ENCODE measurements at regions not wholly inside any gene's neighbourhood (a gene's known extent, or its start where the extent isn't known, plus 50 kb on each side); places are given as distances from the start of the nearest gene placed in this dataset.

GRCh38 chr1:87880098-87880760 is 551.5 kb downstream of the LMO4 start:
- Histone ChIP-seq H4K20me1 (ENCODE audit: insufficient read depth, low read length) (no peaks in the 10 kb centered on the region), H2AFZ (ENCODE audit: low read length) (no peak overlapping the region), H3K4me2 (ENCODE audit: low read depth, low read length) (no peak overlapping the region), H3F3A (ENCODE audit: insufficient read depth, low read length) (no peaks in the 10 kb centered on the region), H3K9ac (ENCODE audit: low read length) (no peak overlapping the region), H3K4me1 (ENCODE audit: low read length) (no peaks in the 10 kb centered on the region), H3K27me3 (replicated peaks; ENCODE audit: insufficient read depth, low read length) (no peaks in the 10 kb centered on the region), H3K36me3 (replicated peaks; ENCODE audit: insufficient read depth, low read length) (no peaks in the 10 kb centered on the region), H3K4me3 (ENCODE audit: low read length) (no peak overlapping the region), H3K9me3 (replicated peaks; ENCODE audit: insufficient read depth, low read length) (no peaks in the 10 kb centered on the region), H3K9me2 (replicated peaks; ENCODE audit: insufficient read depth, low read length) (no peaks in the 10 kb centered on the region), H3K79me2 (ENCODE audit: low read length) (no peaks in the 10 kb centered on the region), H3K27ac (ENCODE audit: low read length) (no peak overlapping the region)
- DNase-seq = no peak
- TF ChIP-seq CTCF (IDR thresholded peaks at IDR 0.05; ENCODE audit: low read length) (no peak), EZH2phosphoT487 (IDR thresholded peaks at IDR 0.05; ENCODE audit: low read length) (no peak), EZH2 (optimal IDR thresholded peaks at IDR 0.05; ENCODE audit: low read depth, low read length) (no peak)

GRCh38 chr1:87880764-87881163 is 552.1 kb downstream of the LMO4 start:
- H3K27ac ChIP-seq (ENCODE audit: low read length) = no peak overlapping the region
- H3K36me3 ChIP-seq (replicated peaks; ENCODE audit: insufficient read depth, low read length) = no peaks in the 10 kb centered on the region
- no peaks in the 10 kb centered on the region for H3K9me3 ChIP-seq (replicated peaks; ENCODE audit: insufficient read depth, low read length)
- TF ChIP-seq EZH2 (optimal IDR thresholded peaks at IDR 0.05; ENCODE audit: low read depth, low read length) (no peak), CTCF (IDR thresholded peaks at IDR 0.05; ENCODE audit: low read length) (no peak), EZH2phosphoT487 (IDR thresholded peaks at IDR 0.05; ENCODE audit: low read length) (no peak)
- DNase-seq = no peak
- no peak overlapping the region for H2AFZ ChIP-seq (ENCODE audit: low read length)
- H4K20me1 ChIP-seq (ENCODE audit: insufficient read depth, low read length) = no peaks in the 10 kb centered on the region
- no peak overlapping the region for H3K9ac ChIP-seq (ENCODE audit: low read length)
- H3K4me2 ChIP-seq (ENCODE audit: low read depth, low read length) = no peak overlapping the region
- no peaks in the 10 kb centered on the region for H3K27me3 ChIP-seq (replicated peaks; ENCODE audit: insufficient read depth, low read length)
- no peak overlapping the region for H3K4me3 ChIP-seq (ENCODE audit: low read length)
- H3K4me1 ChIP-seq (ENCODE audit: low read length) = no peaks in the 10 kb centered on the region
- H3K79me2 ChIP-seq (ENCODE audit: low read length) = no peaks in the 10 kb centered on the region
- H3F3A ChIP-seq (ENCODE audit: insufficient read depth, low read length) = no peaks in the 10 kb centered on the region
- no peaks in the 10 kb centered on the region for H3K9me2 ChIP-seq (replicated peaks; ENCODE audit: insufficient read depth, low read length)

- Histone ChIP-seq H3K4me3 (ENCODE audit: low read length) (no peak overlapping the region), H3K27me3 (replicated peaks; ENCODE audit: insufficient read depth, low read length) (no peaks in the 10 kb centered on the region), H3K27ac (ENCODE audit: low read length) (no peak overlapping the region), H3K9ac (ENCODE audit: low read length) (no peak overlapping the region), H3K9me2 (replicated peaks; ENCODE audit: insufficient read depth, low read length) (no peaks in the 10 kb centered on the region), H4K20me1 (ENCODE audit: insufficient read depth, low read length) (no peaks in the 10 kb centered on the region), H3F3A (ENCODE audit: insufficient read depth, low read length) (no peaks in the 10 kb centered on the region), H3K36me3 (replicated peaks; ENCODE audit: insufficient read depth, low read length) (no peaks in the 10 kb centered on the region), H3K9me3 (replicated peaks; ENCODE audit: insufficient read depth, low read length) (no peaks in the 10 kb centered on the region), H3K4me2 (ENCODE audit: low read depth, low read length) (no peak overlapping the region), H3K79me2 (ENCODE audit: low read length) (no peaks in the 10 kb centered on the region), H3K4me1 (ENCODE audit: low read length) (no peaks in the 10 kb centered on the region), H2AFZ (ENCODE audit: low read length) (no peak overlapping the region)
- no peak for TF ChIP-seq EZH2phosphoT487 (IDR thresholded peaks at IDR 0.05; ENCODE audit: low read length)
- TF ChIP-seq EZH2 (optimal IDR thresholded peaks at IDR 0.05; ENCODE audit: low read depth, low read length) = no peak
- TF ChIP-seq CTCF (IDR thresholded peaks at IDR 0.05; ENCODE audit: low read length) = no peak
- no peak for DNase-seq
These were observed 555.2 kb downstream of the LMO4 start for GRCh38 chr1:87883906-87884305.
